ENCODE measurements at regions not wholly inside any gene's neighbourhood (a gene's known extent, or its start where the extent isn't known, plus 50 kb on each side); places are given as distances from the start of the nearest gene placed in this dataset.

DNA sequence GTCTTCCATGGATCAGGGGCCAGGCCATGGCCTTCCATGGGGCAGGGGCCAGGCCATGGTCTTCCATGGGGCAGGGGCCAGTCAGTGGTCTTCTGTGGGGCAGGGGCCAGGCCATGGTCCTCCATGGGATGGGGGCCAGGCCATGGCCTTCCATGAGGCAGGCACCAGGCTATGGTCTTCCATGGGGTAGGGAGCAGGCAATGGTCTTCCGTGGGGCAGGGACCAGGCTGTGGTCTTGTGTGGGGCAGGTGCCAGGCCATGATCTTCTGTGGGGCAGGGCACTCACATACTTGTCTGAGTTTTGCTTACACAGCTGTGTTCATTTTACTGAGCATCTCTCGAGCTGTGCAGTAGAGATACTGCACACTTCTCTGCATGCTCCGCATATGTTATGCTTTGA, 57.3 kb upstream of the THBS2 start:
- H3K4me2 ChIP-seq (ENCODE audit: insufficient read depth, low read length) = no peak overlapping the region
- dilution Hi-C loops (cut with MboI; ENCODE audit: extremely low pct_ligation_motif_present, low sequenced_read_pairs) = no loop called here
- no peak overlapping the region for H3K4me3 ChIP-seq (replicated peaks in 1 of 3; ENCODE audit: insufficient read depth in 1 of 3, low read depth in 1 of 3, low read length in 3 of 3)
- H3K9me3 ChIP-seq (replicated peaks; ENCODE audit: control insufficient read depth, insufficient read depth, low read length) = no peaks in the 10 kb centered on the region
- no peaks in the 10 kb centered on the region for H3K27me3 ChIP-seq (ENCODE audit: control insufficient read depth in 2 of 2, insufficient read depth in 2 of 2, low read length in 2 of 2)
- no peak overlapping the region for H3K27ac ChIP-seq (ENCODE audit: insufficient read depth, low read depth, low read length)
- no peaks in the 10 kb centered on the region for H3K36me3 ChIP-seq (ENCODE audit: control insufficient read depth in 2 of 2, extremely low read depth in 1 of 2, insufficient read depth in 2 of 2, low read length in 2 of 2)
- TF ChIP-seq JUN (IDR thresholded peaks at IDR 0.05; ENCODE audit: borderline replicate concordance, insufficient read depth, insufficient read length, low read depth) (no peak), FOS (IDR thresholded peaks at IDR 0.05; ENCODE audit: borderline replicate concordance, insufficient read depth, low read length) (no peak), MYC (IDR thresholded peaks at IDR 0.05; ENCODE audit: low read depth, low read length) (no peak), GATA2 (IDR thresholded peaks at IDR 0.05; ENCODE audit: insufficient read depth, insufficient read length, low read depth, low read length) (no peak), POLR2AphosphoS5 (IDR thresholded peaks at IDR 0.05; ENCODE audit: insufficient read depth, low read depth, low read length) (no peak), EZH2 (IDR thresholded peaks at IDR 0.05; ENCODE audit: borderline replicate concordance, low read depth, low read length, severe bottlenecking) (no peak), POLR2A (IDR thresholded peaks at IDR 0.05; ENCODE audit: low read depth, low read length) (no peak)
- TF ChIP-seq, protein P1, sequence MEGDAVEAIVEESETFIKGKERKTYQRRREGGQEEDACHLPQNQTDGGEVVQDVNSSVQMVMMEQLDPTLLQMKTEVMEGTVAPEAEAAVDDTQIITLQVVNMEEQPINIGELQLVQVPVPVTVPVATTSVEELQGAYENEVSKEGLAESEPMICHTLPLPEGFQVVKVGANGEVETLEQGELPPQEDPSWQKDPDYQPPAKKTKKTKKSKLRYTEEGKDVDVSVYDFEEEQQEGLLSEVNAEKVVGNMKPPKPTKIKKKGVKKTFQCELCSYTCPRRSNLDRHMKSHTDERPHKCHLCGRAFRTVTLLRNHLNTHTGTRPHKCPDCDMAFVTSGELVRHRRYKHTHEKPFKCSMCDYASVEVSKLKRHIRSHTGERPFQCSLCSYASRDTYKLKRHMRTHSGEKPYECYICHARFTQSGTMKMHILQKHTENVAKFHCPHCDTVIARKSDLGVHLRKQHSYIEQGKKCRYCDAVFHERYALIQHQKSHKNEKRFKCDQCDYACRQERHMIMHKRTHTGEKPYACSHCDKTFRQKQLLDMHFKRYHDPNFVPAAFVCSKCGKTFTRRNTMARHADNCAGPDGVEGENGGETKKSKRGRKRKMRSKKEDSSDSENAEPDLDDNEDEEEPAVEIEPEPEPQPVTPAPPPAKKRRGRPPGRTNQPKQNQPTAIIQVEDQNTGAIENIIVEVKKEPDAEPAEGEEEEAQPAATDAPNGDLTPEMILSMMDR (IDR thresholded peaks at IDR 0.05; ENCODE audit: extremely low read depth in 1 of 2, insufficient read depth in 1 of 2, low read depth in 1 of 2, low read length in 2 of 2) = no peak
- TF ChIP-seq, protein P2, sequence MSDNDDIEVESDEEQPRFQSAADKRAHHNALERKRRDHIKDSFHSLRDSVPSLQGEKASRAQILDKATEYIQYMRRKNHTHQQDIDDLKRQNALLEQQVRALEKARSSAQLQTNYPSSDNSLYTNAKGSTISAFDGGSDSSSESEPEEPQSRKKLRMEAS (IDR thresholded peaks at IDR 0.05; ENCODE audit: insufficient read depth, insufficient read length) = no peak
- no peaks in the 10 kb centered on the region for H3K4me1 ChIP-seq (ENCODE audit: control insufficient read depth, extremely low read depth, insufficient read depth, low read length)
- ChIA-PET CTCF (no interaction called here), POLR2A (no interaction called here)
- FAIRE-seq (no peak), DNase-seq (ENCODE audit: low read depth, low spot score) (no peak)
- intact Hi-C loops (cut with micrococcal nuclease) = no loop called here
- no peaks in the 10 kb centered on the region for H4K20me1 ChIP-seq (replicated peaks; ENCODE audit: control insufficient read depth, extremely low read depth, insufficient read depth, low read length)
- H3K9me1 ChIP-seq (replicated peaks; ENCODE audit: control insufficient read depth, extremely low read depth, insufficient read depth, low read length) = no peaks in the 10 kb centered on the region
- no TSS peak for BruUV-seq (replicated peaks)
- H2AFZ ChIP-seq (ENCODE audit: low read depth, low read length) = no peak overlapping the region
- H3K9ac ChIP-seq (replicated peaks; ENCODE audit: extremely low read depth, insufficient read depth, low read length) = no peak overlapping the region
- H3K79me2 ChIP-seq (ENCODE audit: control insufficient read depth, insufficient read depth, low read length) = no peaks in the 10 kb centered on the region

Data from endothelial cell of umbilical vein (primary cell).